ENCODE measurements at regions not wholly inside any gene's neighbourhood (a gene's known extent, or its start where the extent isn't known, plus 50 kb on each side); places are given as distances from the start of the nearest gene placed in this dataset.

GRCh38 chr10:113991091-113991860 lies 52.4 kb upstream of the ADRB1 start:
- H3K27me3 Mint-ChIP-seq (ENCODE audit: low read depth), result no peaks in the 10 kb centered on the region

GRCh38 chr10:113992471-113993011 lies 51.1 kb upstream of the ADRB1 start:
- Mint-ChIP-seq H3K36me3 (ENCODE audit: low read depth) (no peaks in the 10 kb centered on the region), H3K9me3 (peaks cover 7% of the 10 kb centered on the region), H3K27ac (ENCODE audit: unreplicated experiment) (no peak overlapping the region), H3K4me3 (no peak overlapping the region), H3K4me1 (no peaks in the 10 kb centered on the region), H3K27me3 (ENCODE audit: low read depth) (peaks cover 3% of the 10 kb centered on the region)
- no peak for TF ChIP-seq CTCF (conservative IDR thresholded peaks at IDR 0.05)
- no peak for DNase-seq (ENCODE audit: low read depth, low spot score)

More at GRCh38 chr10:113991091-113991860, 52.4 kb upstream of the ADRB1 start:
- Mint-ChIP-seq H3K4me3 (no peak overlapping the region), H3K4me1 (no peaks in the 10 kb centered on the region), H3K9me3 (peaks cover 8% of the 10 kb centered on the region), H3K27ac (ENCODE audit: unreplicated experiment) (no peak overlapping the region), H3K36me3 (ENCODE audit: low read depth) (no peaks in the 10 kb centered on the region)
- no peak for DNase-seq (ENCODE audit: low read depth, low spot score)
- no peak for TF ChIP-seq CTCF (conservative IDR thresholded peaks at IDR 0.05)

- H3K4me1 Mint-ChIP-seq, result no peaks in the 10 kb centered on the region
- H3K27ac Mint-ChIP-seq (ENCODE audit: unreplicated experiment), result no peak overlapping the region
- no peak overlapping the region for H3K4me3 Mint-ChIP-seq
- TF ChIP-seq CTCF (conservative IDR thresholded peaks at IDR 0.05), result no peak
- H3K9me3 Mint-ChIP-seq, result peaks cover 2% of the 10 kb centered on the region
- DNase-seq (ENCODE audit: low read depth, low spot score), result no peak
- no peaks in the 10 kb centered on the region for H3K36me3 Mint-ChIP-seq (ENCODE audit: low read depth)
- H3K27me3 Mint-ChIP-seq (ENCODE audit: low read depth), result peaks cover 3% of the 10 kb centered on the region
Measured at GRCh38 chr10:113993489-113993991, 50.1 kb upstream of the ADRB1 start.

Data from neural crest cell (in vitro differentiated cells).